PC-3 (cell line): ENCODE measurements at regions not wholly inside any gene's neighbourhood (a gene's known extent, or its start where the extent isn't known, plus 50 kb on each side); places are given as distances from the start of the nearest gene placed in this dataset.
"Not testable (repeated sequence)": the region's sequence is repeated elsewhere in the genome, so short reads cannot be mapped to it uniquely, and the experiment has no call there.

ENCODE experiments used
- ATAC-seq: fragments of 200-7000 bp; cut with Tn5 transposase; 2 replicates; pipeline ENCODE4 v1.9.1; 2020; ENCODE audit warnings: mild to moderate bottlenecking, moderate library complexity
- BruUV-seq: library from RNA; stranded (reverse); fragments of 400-500 nt; replicated peaks from 2 replicates; lab custom pipeline; 2021; lab: Mats Ljungman, UMichigan
- CTCF ChIA-PET: fragments of 300-600 bp; sonication (Branson Sonifier 250); formaldehyde crosslinking; loops from one replicate; lab custom pipeline; 2022; ENCODE audit warnings: antibody characterized with exemption; lab: Charles Lee
- POLR2A ChIA-PET: fragments of 300-600 bp; sonication (Branson Sonifier 250); formaldehyde crosslinking; loops from one replicate; lab custom pipeline; 2022; ENCODE audit warnings: antibody characterized with exemption; ENCODE audit not compliant: unreplicated experiment; lab: Charles Lee
- DNase-seq: peaks from one replicate; pipeline ENCODE4 v3.0.0-alpha.2; 2015
- H2AFZ ChIP-seq: fragments of 300-600 bp; sonication (generic); 2 replicates; pipeline ENCODE4 v1.6.0; 2016; ENCODE audit warnings: antibody characterized with exemption, low read length
- H3F3A ChIP-seq: fragments of 300-600 bp; sonication (generic); one replicate; pipeline ENCODE4 v1.6.0; 2017; ENCODE audit warnings: antibody characterized with exemption, low read length, control low read depth, mild to moderate bottlenecking; ENCODE audit not compliant: unreplicated experiment
- H3K27ac ChIP-seq: fragments of 300-600 bp; sonication (generic); 2 replicates; pipeline ENCODE4 v1.5.1; 2016; ENCODE audit warnings: mild to moderate bottlenecking, low read length
- H3K27me3 ChIP-seq: fragments of 300-600 bp; sonication (generic); 2 replicates; pipeline ENCODE4 v1.6.1; 2016; ENCODE audit warnings: low read length, mixed read lengths
- H3K36me3 ChIP-seq: fragments of 300-600 bp; sonication (generic); 2 replicates; pipeline ENCODE4 v1.6.1; 2016; ENCODE audit warnings: low read depth, mixed run types, low read length, mixed read lengths
- H3K4me1 ChIP-seq: fragments of 300-600 bp; sonication (generic); 2 replicates; pipeline ENCODE4 v1.5.1; 2016; ENCODE audit warnings: low read length; ENCODE audit not compliant: insufficient read depth
- H3K4me2 ChIP-seq: fragments of 300-600 bp; sonication (generic); 2 replicates; pipeline ENCODE4 v1.6.0; 2016; ENCODE audit warnings: low read length
- H3K4me3 ChIP-seq: fragments of 300-600 bp; sonication (generic); 2 replicates; pipeline ENCODE4 v1.5.1; 2016; ENCODE audit warnings: mild to moderate bottlenecking, low read length, mixed read lengths
- H3K79me2 ChIP-seq: fragments of 300-600 bp; sonication (generic); 2 replicates; pipeline ENCODE4 v1.6.1; 2017; ENCODE audit warnings: low read length, mixed read lengths
- H3K9ac ChIP-seq: fragments of 300-600 bp; sonication (generic); 2 replicates; pipeline ENCODE4 v1.6.0; 2016; ENCODE audit warnings: mild to moderate bottlenecking, low read length
- H3K9me2 ChIP-seq: fragments of 300-600 bp; sonication (generic); replicated peaks from 2 replicates; pipeline ENCODE4 v1.6.1; 2016; ENCODE audit warnings: mixed run types, low read length, mixed read lengths
- H3K9me3 ChIP-seq: fragments of 300-600 bp; sonication (generic); 2 replicates; pipeline ENCODE4 v1.6.1; 2016; ENCODE audit warnings: low read length, mixed read lengths
- H4K20me1 ChIP-seq: fragments of 300-600 bp; sonication (generic); 2 replicates; pipeline ENCODE4 v1.6.1; 2016; ENCODE audit warnings: low read length, mixed read lengths
- EZH2 ChIP-seq: fragments of 300-600 bp; sonication (generic); IDR thresholded peaks from one replicate; pipeline ENCODE4 v1.6.1; 2017; ENCODE audit warnings: antibody characterized with exemption, mild to moderate bottlenecking, low read length; ENCODE audit not compliant: unreplicated experiment
- EZH2phosphoT487 ChIP-seq: fragments of 300-600 bp; sonication (generic); IDR thresholded peaks from 2 replicates; pipeline ENCODE4 v1.6.1; 2018; ENCODE audit warnings: mild to moderate bottlenecking, antibody characterized with exemption, low read length, borderline replicate concordance
- intact Hi-C: fragments of 100-400 bp; cut with micrococcal nuclease; formaldehyde crosslinking; loops from 2 replicates; pipeline ENCODE4 v1.9.0; 2023
- TF ChIP-seq, protein P1 (sequence below): fragments of 300-600 bp; sonication (generic); conservative IDR thresholded peaks from 2 replicates; pipeline ENCODE4 v1.5.1; 2017; ENCODE audit warnings: antibody characterized with exemption, low read depth, mild to moderate bottlenecking, low read length

DNA sequence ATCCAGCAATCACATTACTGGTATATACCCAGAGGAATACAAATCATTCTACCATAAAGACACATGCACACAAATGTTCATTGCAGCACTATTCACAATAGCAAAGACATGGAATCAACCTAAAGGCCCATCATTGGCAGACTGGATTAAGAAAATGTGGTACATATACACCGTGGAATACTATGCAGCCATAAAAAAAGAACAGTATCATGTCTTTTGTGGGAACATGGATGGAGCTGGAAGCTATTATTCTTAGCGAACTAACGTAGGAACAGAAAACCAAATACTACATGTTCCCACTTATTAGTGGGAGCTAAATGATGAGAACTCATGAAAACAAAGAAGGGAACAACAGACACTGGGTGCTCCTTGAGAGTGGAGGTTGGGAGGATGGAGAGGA is 60.9 kb downstream of the PGRMC1 start:
- H3K27ac ChIP-seq, H3K9me2 ChIP-seq, DNase-seq, H3K4me1 ChIP-seq, intact Hi-C loops, CTCF ChIA-PET, POLR2A ChIA-PET, H3K36me3 ChIP-seq, H4K20me1 ChIP-seq, ATAC-seq, H3K4me2 ChIP-seq, H3K9ac ChIP-seq, H3K4me3 ChIP-seq, H2AFZ ChIP-seq, BruUV-seq, H3K79me2 ChIP-seq, H3K9me3 ChIP-seq, H3K27me3 ChIP-seq, H3F3A ChIP-seq: not testable (repeated sequence)

GRCh38 chrX:119299812-119300211 is 63.7 kb downstream of the PGRMC1 start:
- BruUV-seq, H3K9me2 ChIP-seq, intact Hi-C loops: not testable (repeated sequence)

GRCh38 chrX:119303137-119303536 is 67.1 kb downstream of the PGRMC1 start:
- peak; percentile 92 for ATAC-seq

More at GRCh38 chrX:119299812-119300211, 63.7 kb downstream of the PGRMC1 start:
- H3K4me3 ChIP-seq, H3F3A ChIP-seq, H3K4me1 ChIP-seq, H4K20me1 ChIP-seq, H3K9me3 ChIP-seq, ATAC-seq, H3K4me2 ChIP-seq, DNase-seq, H3K9ac ChIP-seq, H3K27me3 ChIP-seq, CTCF ChIA-PET, H3K36me3 ChIP-seq, H2AFZ ChIP-seq, H3K79me2 ChIP-seq, POLR2A ChIA-PET, H3K27ac ChIP-seq: not testable (repeated sequence)

GRCh38 chrX:119325456-119325855 is 73.7 kb upstream of the SLC25A43 start:
- ATAC-seq = no peak
- POLR2A ChIA-PET = no interaction called here

More at GRCh38 chrX:119303137-119303536, 67.1 kb downstream of the PGRMC1 start:
- no peak overlapping the region for H2AFZ ChIP-seq
- ChIA-PET POLR2A (no interaction called here), CTCF (no interaction called here)
- H3K36me3 ChIP-seq = no peaks in the 10 kb centered on the region
- TF ChIP-seq EZH2phosphoT487 (no peak), EZH2 (no peak)
- TF ChIP-seq, protein P1, sequence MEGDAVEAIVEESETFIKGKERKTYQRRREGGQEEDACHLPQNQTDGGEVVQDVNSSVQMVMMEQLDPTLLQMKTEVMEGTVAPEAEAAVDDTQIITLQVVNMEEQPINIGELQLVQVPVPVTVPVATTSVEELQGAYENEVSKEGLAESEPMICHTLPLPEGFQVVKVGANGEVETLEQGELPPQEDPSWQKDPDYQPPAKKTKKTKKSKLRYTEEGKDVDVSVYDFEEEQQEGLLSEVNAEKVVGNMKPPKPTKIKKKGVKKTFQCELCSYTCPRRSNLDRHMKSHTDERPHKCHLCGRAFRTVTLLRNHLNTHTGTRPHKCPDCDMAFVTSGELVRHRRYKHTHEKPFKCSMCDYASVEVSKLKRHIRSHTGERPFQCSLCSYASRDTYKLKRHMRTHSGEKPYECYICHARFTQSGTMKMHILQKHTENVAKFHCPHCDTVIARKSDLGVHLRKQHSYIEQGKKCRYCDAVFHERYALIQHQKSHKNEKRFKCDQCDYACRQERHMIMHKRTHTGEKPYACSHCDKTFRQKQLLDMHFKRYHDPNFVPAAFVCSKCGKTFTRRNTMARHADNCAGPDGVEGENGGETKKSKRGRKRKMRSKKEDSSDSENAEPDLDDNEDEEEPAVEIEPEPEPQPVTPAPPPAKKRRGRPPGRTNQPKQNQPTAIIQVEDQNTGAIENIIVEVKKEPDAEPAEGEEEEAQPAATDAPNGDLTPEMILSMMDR = no peak
- intact Hi-C loops = no loop called here
- H3K9me3 ChIP-seq = no peaks in the 10 kb centered on the region
- H3K27ac ChIP-seq = peak overlapping the region; percentile 24; the same call in 1 of the 2 replicates
- peak overlapping the region; percentile 72 for H3K4me2 ChIP-seq
- H4K20me1 ChIP-seq = no peaks in the 10 kb centered on the region
- no TSS peak for BruUV-seq
- no peaks in the 10 kb centered on the region for H3K9me2 ChIP-seq
- DNase-seq = peak; percentile 64
- H3K4me1 ChIP-seq = peaks cover 9% of the 10 kb centered on the region
- no peaks in the 10 kb centered on the region for H3K27me3 ChIP-seq
- H3K4me3 ChIP-seq = no peak overlapping the region
- no peak overlapping the region for H3K9ac ChIP-seq
- H3F3A ChIP-seq = no peaks in the 10 kb centered on the region
- H3K79me2 ChIP-seq = no peaks in the 10 kb centered on the region

GRCh38 chrX:119331873-119332272 is 67.3 kb upstream of the SLC25A43 start:
- H4K20me1 ChIP-seq, ATAC-seq, intact Hi-C loops, H3K27ac ChIP-seq, H3K27me3 ChIP-seq, POLR2A ChIA-PET, H3K79me2 ChIP-seq, H3K4me3 ChIP-seq, H3K36me3 ChIP-seq, H3K4me1 ChIP-seq, BruUV-seq, DNase-seq, H3K4me2 ChIP-seq, H2AFZ ChIP-seq, H3K9me2 ChIP-seq, CTCF ChIA-PET, H3F3A ChIP-seq, H3K9me3 ChIP-seq, H3K9ac ChIP-seq: not testable (repeated sequence)

More at GRCh38 chrX:119325456-119325855, 73.7 kb upstream of the SLC25A43 start:
- Histone ChIP-seq H3K27ac (no peak overlapping the region), H3K9ac (no peak overlapping the region), H3F3A (no peaks in the 10 kb centered on the region), H3K9me3 (no peaks in the 10 kb centered on the region), H3K27me3 (no peaks in the 10 kb centered on the region), H3K4me2 (no peak overlapping the region), H3K36me3 (no peaks in the 10 kb centered on the region), H2AFZ (no peak overlapping the region), H4K20me1 (no peaks in the 10 kb centered on the region), H3K4me1 (0 out of 2 replicates have a peak, but pooled peaks cover 4% of the 10 kb centered on the region), H3K4me3 (no peak overlapping the region), H3K9me2 (no peaks in the 10 kb centered on the region), H3K79me2 (no peaks in the 10 kb centered on the region)
- DNase-seq = no peak
- intact Hi-C loops = no loop called here
- CTCF ChIA-PET = no interaction called here
- BruUV-seq = no TSS peak
- TF ChIP-seq EZH2phosphoT487 (no peak), EZH2 (no peak)
- TF ChIP-seq, protein P1 = no peak
